RPMI8226 (cell line): ENCODE measurements at regions not wholly inside any gene's neighbourhood (a gene's known extent, or its start where the extent isn't known, plus 50 kb on each side); places are given as distances from the start of the nearest gene placed in this dataset.
"Not testable (repeated sequence)": the region's sequence is repeated elsewhere in the genome, so short reads cannot be mapped to it uniquely, and the experiment has no call there.

ENCODE experiments used
- DNase-seq: peaks from one replicate; pipeline ENCODE4 v3.0.0-alpha.2; 2015

- no peak for DNase-seq
Measured at GRCh38 chr12:66776974-66777373, 98.1 kb upstream of the GRIP1 start.

- DNase-seq = no peak
Measured at GRCh38 chr12:66779466-66779865, 100.6 kb upstream of the GRIP1 start.

GRCh38 chr12:66786531-66787308, 107.8 kb upstream of the GRIP1 start:
- no peak for DNase-seq

- no peak for DNase-seq
Measured at GRCh38 chr12:66799551-66799950, 120.7 kb upstream of the GRIP1 start.

GRCh38 chr12:66800046-66800445, 121.2 kb upstream of the GRIP1 start:
- no peak for DNase-seq

- DNase-seq = no peak
Measured at GRCh38 chr12:66803930-66804329, 125.1 kb upstream of the GRIP1 start.

- DNase-seq = no peak
Measured at GRCh38 chr12:66804563-66804974, 125.7 kb upstream of the GRIP1 start.

GRCh38 chr12:66808606-66809005, 129.7 kb upstream of the GRIP1 start:
- no peak for DNase-seq

- peak; percentile 38 for DNase-seq
Measured at GRCh38 chr12:66813137-66813892, 134.4 kb upstream of the GRIP1 start.

GRCh38 chr12:66819587-66819986, 140.7 kb upstream of the GRIP1 start:
- DNase-seq = no peak

GRCh38 chr12:66822961-66823360, 144.1 kb upstream of the GRIP1 start:
- DNase-seq = no peak

- no peak for DNase-seq
Measured at GRCh38 chr12:66823857-66824570, 145.1 kb upstream of the GRIP1 start.

GRCh38 chr12:66825921-66826320, 147.0 kb upstream of the GRIP1 start:
- not testable (repeated sequence) for DNase-seq

- DNase-seq = no peak
Measured at GRCh38 chr12:66829660-66830325, 150.9 kb upstream of the GRIP1 start.

- no peak for DNase-seq
Measured at GRCh38 chr12:66831495-66831894, 152.6 kb upstream of the GRIP1 start.

GRCh38 chr12:66832997-66833396, 154.1 kb upstream of the GRIP1 start:
- DNase-seq = no peak

- DNase-seq = no peak
Measured at GRCh38 chr12:66836623-66837310, 157.9 kb upstream of the GRIP1 start.

- DNase-seq = no peak
Measured at GRCh38 chr12:66837311-66837627, 158.4 kb upstream of the GRIP1 start.

GRCh38 chr12:66838366-66838765, 159.5 kb upstream of the GRIP1 start:
- no peak for DNase-seq

GRCh38 chr12:66848967-66849366, 170.1 kb upstream of the GRIP1 start:
- DNase-seq = no peak

GRCh38 chr12:66851134-66851533, 172.3 kb upstream of the GRIP1 start:
- DNase-seq = peak; percentile 51

GRCh38 chr12:66852091-66852490, 173.2 kb upstream of the GRIP1 start:
- no peak for DNase-seq

- DNase-seq = no peak
Measured at GRCh38 chr12:66852765-66853164, 173.9 kb upstream of the GRIP1 start.
